HepG2 (cell line): ENCODE measurements at regions not wholly inside any gene's neighbourhood (a gene's known extent, or its start where the extent isn't known, plus 50 kb on each side); places are given as distances from the start of the nearest gene placed in this dataset.

Experiments used
- CREBL2 ChIP-seq: sonication (generic); formaldehyde crosslinking; IDR thresholded peaks from 2 replicates; pipeline ENCODE4 v1.8.1; 2023; ENCODE audit warnings: missing genetic modification reagents, mild to moderate bottlenecking, borderline replicate concordance
- FOXC1 ChIP-seq: sonication (generic); formaldehyde crosslinking; IDR thresholded peaks from 2 replicates; pipeline ENCODE4 v1.8.0; 2022; ENCODE audit warnings: mild to moderate bottlenecking, missing genetic modification reagents, borderline replicate concordance
- LBX2 ChIP-seq: sonication (generic); formaldehyde crosslinking; IDR thresholded peaks from 2 replicates; pipeline ENCODE4 v1.5.0; 2020; ENCODE audit warnings: missing genetic modification reagents, mild to moderate bottlenecking, borderline replicate concordance
- ZNF646 ChIP-seq: sonication (generic); formaldehyde crosslinking; IDR thresholded peaks from 2 replicates; pipeline ENCODE4 v1.9.0; 2021; ENCODE audit warnings: mild to moderate bottlenecking, missing genetic modification reagents
- ZNF75D ChIP-seq: sonication (generic); formaldehyde crosslinking; IDR thresholded peaks from 2 replicates; pipeline ENCODE4 v1.8.1; 2023; ENCODE audit warnings: missing genetic modification reagents, mild to moderate bottlenecking, borderline replicate concordance

GRCh38 chr11:23404225-23405160 is 544.2 kb upstream of the CCDC179 start (continued):
- TF ChIP-seq ZNF646 (CRISPR knock-in tag) (no peak), ZNF75D (CRISPR knock-in tag) (no peak), LBX2 (CRISPR knock-in tag) (no peak), FOXC1 (no peak), CREBL2 (CRISPR knock-in tag) (no peak)
